ENCODE measurements at regions not wholly inside any gene's neighbourhood (a gene's known extent, or its start where the extent isn't known, plus 50 kb on each side); places are given as distances from the start of the nearest gene placed in this dataset.
A peak's percentile ranks its signal among the peaks of the same experiment; 100 is the strongest.
"Not testable (repeated sequence)": the region's sequence is repeated elsewhere in the genome, so short reads cannot be mapped to it uniquely, and the experiment has no call there.

DNA sequence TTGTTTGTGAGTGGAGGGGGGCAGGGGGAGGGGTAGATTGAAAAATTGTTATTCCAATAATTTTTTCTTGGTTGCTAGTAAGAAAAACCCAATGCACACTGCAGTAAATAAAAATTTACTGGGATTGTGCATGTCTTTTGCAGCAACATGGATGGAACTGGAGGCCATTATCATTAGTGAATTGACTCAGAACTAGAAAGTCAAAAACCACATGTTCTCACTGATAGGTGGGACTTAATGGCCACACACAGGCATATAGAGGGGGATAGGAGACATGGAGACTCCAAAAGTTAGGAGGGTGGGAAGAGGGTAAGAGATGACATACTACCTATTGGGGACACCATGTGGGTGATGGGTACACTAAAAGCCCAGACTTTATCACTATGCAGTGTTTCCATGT lies 67.2 kb downstream of the BUB3 start:
- no peak for DNase-seq

DNA sequence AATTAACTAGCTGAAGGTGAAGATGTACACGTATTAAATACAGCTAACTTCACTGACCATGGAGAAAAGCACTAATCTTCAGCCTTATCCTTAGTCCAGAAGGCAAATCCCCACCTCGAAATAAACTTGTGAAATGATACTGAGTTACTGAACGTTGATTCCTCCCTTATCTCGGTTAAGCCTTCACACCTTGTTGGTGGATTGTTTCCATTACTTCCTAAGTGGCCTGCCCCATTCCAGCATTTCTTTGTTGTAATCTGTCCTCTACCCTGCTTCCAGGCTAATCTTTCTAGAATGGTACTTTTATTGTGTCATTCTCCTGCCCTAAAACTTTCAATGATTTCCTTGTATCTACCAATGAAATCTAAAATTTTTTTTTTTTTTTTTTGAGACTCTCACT lies 68.6 kb downstream of the BUB3 start:
- no peak for DNase-seq

DNA sequence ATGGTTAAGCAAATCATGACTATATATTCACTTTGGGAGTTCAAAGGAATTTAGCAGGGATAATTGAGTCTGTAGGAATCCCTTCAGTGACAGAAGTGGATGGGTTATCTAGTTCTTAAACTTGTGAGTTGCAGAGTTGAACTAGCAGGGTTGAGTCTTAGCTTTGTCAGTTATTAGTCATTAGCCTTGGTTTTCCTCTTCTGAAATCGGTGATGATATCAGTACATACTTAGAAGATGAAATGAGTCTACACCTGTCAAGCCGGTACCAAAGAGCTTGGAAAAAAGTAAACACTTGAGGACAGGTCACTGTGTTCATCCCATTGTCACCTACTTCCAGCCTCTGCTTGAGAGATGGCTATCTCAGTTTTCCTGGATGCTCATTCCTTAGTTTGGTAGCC lies 73.5 kb downstream of the BUB3 start:
- no peak for DNase-seq

DNA sequence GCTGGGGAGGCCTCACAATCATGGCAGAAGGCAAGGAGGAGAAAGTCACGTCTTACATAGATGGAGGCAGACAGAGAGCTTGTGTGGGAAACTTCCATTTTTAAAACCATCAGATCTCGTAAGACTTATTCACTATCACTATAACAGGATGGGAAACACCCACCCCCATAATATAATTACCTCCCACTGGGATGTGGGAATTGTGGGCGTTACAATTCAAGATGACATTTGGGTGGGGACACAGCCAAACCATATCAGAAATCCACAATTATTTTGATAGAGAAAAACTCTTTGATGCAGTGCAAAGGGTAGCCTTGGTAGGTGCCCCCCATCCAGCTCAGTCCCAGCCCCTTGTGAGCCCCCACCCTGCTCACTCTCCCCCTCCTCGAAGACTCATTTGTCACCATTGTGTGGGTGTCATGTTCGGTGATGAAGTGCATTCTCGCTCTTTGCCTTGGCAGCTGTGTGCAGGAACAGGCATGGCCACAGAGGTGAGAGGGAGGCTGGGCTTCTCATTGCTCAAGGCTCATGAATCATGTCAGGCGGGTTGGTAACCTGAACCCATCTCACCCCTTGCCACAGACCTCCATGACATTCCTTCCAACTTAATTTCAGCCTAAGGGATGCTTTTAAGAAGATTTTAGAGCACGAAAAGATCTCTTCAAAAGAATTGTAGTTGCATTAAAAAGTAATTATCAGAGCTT lies 75.9 kb downstream of the BUB3 start:
- DNase-seq = no peak

DNA sequence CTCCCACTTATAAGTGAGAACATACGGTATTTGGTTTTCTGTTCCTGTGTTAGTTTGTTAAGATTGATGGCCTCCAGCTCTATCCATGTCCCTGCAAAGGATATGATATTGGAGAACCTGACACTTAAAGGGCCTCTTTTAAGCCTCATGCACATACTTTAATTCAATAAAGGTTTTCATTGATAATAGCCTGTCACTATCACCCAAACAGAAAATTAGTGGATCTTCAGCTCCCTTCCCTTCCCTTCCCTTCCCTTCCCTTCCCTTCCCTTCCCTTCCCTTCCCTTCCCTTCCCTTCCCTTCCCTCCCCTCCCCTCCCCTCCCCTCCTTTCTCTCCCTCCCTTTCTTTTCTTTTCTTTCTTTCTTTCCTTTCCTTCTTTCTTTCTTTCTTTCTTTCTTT lies 78.7 kb downstream of the BUB3 start:
- DNase-seq = not testable (repeated sequence)

DNA sequence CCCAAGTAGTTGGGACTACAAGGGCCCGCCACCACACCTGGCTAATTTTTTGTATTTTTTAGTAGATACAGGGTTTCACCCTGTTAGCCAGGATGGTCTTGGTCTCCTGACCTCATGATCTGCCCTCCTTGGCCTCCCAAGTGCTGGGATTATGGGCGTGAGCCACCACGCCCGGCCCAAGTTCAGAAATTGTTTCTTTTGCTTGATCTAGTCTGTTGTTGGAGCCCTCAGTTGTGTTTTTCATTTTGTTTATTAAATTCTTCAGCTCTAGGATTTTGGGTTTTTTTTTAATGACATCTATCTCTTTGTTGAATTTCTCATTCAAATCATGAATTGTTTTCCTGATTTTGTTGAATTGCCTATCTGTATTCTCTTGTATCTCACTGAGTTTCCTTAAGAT lies 80.8 kb downstream of the BUB3 start:
- not testable (repeated sequence) for DNase-seq

DNA sequence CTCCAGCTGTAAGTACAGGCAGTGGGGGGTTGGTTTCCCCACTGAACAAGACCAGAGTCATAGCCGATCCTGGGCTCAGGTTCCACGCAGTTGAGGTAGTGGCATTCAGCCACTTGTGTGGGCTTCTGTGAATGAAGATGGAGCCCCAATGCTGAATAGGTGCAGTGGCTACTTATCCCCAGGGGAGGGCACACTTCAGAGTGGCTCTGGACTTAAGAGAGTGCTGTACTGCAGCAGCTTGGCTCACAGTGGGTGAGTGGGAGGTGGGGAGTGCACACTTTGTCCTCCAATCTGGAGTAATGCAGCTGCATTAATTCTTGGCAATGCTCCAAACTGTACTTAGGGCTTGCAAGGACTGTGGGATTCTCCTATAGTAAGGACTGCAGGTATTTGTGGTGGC lies 81.9 kb downstream of the BUB3 start:
- DNase-seq = peak; percentile 6

DNA sequence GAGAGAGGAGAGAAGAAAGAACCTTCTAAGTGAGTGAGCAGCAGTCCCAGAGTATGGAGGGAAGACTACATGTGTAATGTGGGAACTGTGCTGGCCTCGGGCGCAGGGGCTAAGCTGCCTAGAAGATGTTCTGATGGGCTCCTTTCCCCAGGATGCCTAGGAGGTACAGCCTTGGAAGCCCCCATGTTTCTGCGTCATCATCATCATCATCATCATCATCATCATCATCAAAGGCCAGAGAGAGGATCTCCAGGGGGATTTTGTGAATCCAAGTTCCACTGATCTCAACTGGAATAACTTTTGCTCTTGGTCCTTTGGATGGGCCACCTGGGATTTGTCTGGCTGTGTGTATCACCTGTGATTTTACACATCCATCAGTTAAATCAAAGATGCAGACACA lies 86.0 kb downstream of the BUB3 start:
- no peak for DNase-seq

DNA sequence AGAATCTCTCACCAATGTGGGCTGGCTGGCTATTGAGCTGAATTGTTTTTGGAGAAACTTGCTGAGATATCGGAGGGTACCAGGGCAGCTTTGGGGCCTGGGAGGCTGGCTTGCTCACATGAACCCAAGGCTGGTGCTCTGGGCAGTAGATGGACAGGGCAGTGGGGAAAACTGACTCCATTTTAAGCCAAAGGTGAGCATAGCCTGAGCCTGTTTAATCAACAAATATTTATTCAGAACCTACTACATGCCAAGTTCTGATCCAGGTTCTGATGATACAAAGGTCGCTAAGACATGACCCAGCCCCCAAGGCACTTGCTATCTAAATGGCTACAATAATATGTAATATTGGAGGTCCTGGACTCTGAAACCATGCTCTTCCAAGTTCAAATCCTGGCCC lies 86.6 kb downstream of the BUB3 start:
- DNase-seq = no peak

DNA sequence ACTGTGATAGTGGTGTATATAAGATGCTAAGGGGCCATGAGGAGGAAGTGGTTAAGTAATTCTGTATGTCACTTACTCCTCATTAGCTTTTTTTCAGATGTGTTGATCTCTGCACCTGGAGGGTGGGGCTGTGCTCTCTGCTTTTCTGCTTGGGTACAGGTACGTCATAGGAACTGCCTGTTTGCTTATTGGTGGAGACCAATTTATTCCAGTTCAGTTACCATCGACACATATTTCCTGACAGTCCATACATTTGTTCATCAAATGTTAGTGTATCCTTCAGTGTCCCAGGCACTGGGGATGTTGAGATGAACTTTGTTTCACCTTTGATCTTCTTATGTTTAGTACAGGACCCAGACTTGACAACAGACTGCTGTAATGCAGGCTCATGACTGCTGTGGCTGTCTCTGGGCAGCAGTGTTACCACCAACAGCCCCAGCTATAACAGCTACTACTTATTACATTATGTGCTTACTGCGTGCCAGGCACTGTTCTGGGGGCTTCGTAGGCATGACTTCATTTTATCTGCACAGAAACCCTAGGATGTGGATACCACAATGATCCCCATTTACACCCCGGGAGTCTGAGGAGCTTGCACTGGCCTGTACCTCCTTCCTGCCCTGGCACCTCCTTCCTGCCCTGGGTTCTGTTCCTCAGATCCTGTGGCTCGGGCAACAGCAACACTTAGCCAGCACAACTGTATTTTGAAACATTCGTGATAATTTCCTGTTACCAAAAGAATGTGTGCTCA lies 87.4 kb downstream of the BUB3 start:
- DNase-seq = no peak

DNA sequence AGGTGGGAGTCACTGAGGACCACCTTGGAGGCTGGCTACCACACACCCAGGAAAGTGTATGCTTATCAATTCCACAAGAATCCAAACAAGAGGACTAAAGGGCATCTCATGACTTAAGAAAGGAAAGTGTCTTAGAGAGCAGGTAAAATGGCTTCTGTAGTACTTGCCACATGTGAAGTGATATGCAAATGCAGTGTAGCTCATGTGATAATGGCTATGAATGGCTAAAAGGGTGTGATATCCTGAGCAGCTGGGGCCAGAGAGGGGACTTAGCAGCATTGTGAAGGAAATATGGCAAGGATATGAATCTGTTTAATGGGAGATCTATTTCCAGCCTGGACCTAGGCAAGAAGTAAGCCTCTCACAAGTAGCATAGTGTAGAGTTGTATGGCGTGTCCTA lies 90.5 kb downstream of the BUB3 start:
- DNase-seq = no peak

DNA sequence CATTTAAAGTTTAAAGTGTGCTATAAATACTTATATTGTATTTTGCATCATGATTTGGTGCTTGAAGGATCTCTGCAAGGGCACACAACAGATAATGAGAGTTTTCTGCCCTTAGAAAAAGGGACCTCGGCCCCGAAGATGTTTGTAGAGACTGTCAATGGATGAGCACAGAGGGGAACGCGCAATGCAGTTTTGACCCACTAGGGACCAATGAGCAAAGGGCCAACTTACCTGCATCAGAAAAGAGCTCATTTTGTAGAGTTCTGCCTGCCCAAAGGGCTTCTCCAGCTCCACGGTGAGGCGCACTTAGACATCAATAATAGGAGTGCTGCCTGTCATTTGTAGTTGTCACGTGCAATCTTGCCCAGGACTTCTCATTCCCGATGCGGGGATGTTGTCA lies 91.1 kb downstream of the BUB3 start:
- no peak for DNase-seq

DNA sequence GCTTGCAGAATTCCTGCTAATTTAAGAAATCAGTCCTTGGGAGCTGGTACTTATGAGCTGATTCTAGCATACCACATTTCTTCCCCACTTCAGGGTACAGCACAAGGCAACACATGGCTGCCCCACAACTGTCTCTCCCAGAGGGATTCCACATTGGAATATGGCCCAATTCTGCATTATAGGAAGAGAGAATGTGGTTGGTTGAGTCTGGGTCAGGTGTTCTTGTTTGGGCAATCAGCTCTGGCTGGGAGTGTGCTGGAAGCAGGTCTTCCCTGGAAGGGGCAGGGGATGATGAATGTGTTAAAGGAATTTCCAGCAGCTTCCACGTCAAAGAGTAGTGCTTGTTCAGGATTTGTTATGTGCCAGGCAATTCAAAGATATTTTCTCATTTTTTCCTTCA lies 95.7 kb downstream of the BUB3 start:
- DNase-seq = no peak

DNA sequence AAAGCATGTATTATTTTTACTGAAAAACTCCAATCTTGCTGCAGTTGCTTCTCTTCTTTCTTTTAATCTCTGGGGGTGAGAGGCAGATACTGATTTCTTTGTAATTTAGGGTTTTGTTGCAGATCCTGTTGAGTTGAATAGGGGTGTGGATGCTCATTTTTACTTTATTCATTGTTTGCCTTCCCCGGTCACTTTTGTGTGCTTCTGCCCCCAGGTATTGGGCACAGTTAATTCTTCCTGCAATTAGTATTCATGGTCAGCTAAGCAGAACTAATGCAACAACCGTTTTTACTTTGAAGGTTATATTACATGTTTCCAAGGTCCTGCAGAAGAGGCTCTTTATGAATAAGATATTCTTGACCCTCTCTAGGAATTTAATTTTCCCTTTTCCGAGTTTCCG lies 96.4 kb downstream of the BUB3 start:
- DNase-seq = no peak

DNA sequence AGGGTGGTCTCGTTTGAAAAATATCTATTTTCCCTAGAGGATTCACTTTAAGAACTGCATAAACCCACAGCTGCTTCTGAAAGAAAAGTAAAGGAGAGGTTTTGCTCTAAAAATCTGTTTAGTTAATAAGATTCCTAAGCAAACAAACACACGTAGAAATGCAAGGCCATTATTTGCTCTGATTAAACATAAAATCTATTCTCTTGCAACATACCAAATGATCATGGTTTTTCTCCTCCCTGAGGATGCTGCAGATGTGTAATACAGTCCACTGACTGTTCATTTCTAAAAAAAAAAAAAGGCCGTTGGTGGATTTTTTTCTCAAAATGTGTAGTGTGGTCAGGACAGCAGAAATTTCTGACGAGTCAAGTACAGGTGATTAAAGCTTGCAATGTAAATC lies 98.6 kb downstream of the BUB3 start:
- no peak for DNase-seq

DNA sequence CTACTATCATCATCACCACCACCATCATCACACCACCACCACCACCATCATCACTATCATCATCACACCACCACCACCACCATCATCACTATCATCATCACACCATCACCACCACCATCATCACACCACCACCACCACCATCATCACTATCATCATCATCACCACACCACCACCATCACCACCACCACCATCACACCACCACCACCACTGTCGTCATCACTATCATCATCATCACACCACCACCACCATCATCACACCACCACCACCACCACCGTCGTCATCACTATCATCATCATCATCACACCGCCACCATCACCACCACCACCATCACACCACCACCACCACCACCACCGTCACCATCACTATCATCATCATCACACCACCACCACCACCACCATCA lies 100.1 kb downstream of the BUB3 start:
- not testable (repeated sequence) for DNase-seq

DNA sequence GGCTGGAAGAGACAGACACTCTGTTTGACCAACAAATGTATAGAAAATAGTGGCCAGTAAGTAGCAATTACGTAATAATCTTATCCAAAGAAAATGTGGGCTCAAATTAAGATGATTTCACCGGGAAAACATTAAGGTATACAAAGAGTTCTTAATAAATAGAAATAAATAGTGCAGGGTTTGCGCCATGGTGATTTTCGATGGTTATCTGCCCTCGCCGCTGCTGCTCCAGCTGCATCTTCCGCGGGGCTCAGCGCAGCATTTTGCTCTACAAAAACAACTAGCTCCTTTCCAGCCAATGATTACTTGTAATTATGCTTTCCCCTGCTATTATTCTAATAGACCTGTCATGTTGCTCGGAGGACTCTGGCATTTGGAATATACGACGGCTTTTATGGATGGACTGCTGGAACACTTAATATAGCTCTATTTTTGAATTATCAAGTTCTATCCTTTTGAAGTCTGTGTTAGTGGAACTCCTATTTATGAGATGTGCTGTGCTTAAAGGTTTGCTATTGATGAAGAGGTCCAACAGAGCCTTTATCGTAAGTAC lies 103.8 kb downstream of the BUB3 start:
- no peak for DNase-seq

DNA sequence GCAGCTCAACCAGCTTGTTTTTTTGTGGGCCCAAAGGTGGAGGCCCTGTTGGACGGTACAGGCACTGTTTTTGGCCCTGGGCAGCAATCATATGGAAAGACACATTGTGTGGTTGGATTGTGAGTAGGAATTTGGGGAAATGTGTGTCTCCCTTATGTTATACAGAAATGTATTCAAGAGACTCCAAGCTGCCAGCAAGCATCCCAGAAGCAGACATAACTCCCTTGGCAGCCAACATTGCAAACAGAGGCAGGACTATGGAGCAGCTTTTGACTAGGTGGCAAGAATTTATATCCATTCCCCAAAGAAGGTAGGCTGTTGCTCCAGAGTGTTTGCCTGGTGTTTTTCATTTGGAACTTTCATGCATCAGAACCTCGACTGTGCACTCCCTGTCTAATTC lies 104.9 kb downstream of the BUB3 start:
- no peak for DNase-seq

DNA sequence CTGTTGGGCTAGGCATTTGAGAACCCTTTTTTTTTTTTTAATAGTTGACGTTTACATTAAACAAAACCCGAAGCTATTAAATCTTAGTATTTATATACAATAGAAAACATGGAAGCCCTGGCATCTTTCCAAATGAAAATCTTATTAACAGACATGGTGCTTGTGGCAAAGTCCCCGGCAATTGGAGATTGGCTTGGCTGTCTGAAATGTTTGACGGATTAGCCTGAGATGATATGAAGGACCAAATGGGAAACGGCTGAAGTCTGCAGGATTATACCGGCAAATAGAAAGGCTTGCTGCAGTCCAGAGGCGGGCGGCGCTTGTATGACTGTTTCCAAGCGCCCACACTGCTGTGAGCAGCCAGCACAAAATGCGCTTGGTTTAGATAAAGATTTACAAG lies 105.6 kb downstream of the BUB3 start:
- DNase-seq = no peak

DNA sequence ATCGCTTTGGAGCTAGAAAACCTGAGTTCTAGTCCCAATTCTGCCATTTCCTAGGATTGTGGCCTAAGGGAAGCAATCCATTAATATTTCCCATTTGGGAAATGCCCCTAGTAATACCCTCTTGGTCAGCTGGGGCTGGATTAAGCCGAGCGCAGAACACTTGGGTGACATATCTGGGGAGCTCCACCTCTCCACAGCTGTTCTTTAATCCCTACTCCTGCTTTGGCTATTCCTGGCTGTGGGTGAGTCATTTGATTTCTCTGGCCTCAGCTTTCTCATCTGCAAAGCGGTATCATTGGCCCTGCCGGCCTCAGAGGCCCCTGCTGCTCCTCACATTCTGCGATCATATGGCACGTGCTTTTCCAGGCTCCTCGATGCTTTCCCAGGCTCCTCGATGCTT lies 108.3 kb downstream of the BUB3 start:
- DNase-seq = no peak

DNA sequence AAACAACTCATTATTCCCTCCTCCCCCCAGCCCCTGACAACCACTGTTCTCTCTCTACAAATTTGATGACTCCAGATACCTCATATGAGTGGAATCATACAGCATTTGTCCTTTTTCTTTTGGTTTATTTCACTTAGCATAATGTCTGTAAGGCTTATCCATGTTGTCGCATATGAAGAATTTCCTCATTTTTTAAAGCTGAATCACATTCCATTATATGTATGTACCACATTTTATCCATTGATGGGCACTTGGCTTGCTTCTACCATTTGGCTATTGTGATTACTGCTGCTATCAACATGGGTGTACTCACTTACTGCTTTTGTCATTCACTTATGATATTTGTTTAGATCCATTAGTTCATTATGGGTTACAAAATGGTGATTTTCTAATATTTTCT lies 112.8 kb downstream of the BUB3 start:
- no peak for DNase-seq

DNA sequence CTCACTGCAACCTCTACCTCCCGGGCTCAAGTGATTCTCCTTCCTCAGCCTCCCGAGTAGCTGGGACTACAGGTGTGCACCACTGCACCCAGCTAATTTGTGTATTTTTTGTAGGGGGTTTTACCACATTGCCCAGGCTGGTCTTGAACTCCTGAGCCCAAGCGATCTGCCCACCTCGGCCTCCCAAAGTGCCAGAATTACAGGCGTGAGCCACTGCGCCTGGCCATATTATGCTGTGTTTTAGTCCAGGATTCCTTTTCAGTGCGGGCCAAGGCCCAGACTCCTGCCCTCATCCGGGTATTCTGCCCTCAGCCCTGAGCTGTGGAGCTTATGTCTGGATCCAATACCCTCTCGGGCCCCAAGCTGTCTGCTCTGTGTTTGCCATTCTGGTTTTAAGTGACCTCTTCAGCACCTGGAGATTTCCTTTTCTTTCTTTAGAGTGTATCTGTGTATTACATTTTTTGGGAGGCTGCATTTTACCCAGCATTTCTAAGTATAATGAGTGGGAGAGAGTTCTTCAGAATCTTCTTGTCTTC lies 114.9 kb downstream of the BUB3 start:
- DNase-seq = no peak

DNA sequence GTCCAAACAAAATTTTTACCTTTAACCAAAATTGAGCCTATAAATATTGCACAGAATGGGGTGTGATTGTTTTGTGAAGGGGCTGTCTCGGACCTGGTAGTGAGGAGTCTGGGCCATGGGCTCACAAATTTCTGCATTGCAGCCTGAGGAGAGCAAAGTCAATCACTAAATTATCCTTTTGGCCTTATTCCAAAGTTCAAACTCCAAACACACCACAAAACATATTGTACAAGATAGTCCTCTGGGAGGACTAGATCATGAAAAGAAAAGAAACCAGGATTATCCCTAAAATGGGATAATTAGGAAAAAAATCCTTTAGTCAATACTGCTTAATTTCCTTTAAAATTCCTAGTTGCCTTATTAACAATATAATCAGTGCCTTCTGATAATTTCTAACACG lies 115.5 kb downstream of the BUB3 start:
- no peak for DNase-seq

DNA sequence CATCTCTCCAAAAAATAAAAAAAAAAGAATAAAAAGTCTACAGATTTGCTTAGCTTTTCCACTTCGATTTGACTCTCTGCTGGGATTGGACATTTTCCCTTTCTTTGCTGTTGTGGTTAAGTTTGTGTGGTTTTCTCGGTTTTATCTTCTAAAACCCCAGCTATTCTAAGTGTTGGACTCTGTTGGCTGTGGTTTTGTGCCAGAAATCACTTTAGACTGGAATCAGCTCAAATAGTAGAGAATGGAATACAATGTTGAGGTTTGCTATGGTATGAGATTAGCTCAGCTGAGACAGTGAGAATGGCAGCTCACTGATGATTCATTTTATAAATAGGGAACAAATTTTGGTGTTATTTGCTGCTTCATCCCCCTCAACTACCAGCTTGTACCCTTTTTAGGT lies 116.0 kb downstream of the BUB3 start:
- DNase-seq = no peak

Measured in hematopoietic multipotent progenitor cell treated with erythropoietin and hydrocortisone succinate and interleukin-3 and kit ligand, for 6 days (in vitro differentiated cells).